IPS-15b (cell line): ENCODE measurements at regions not wholly inside any gene's neighbourhood (a gene's known extent, or its start where the extent isn't known, plus 50 kb on each side); places are given as distances from the start of the nearest gene placed in this dataset.

Experiments
- H3K27me3 ChIP-seq: one replicate; pipeline ENCODE4 v1.6.1; 2013; ENCODE audit warnings: low read length; ENCODE audit not compliant: control insufficient read depth, insufficient read depth
- H3K36me3 ChIP-seq: one replicate; pipeline ENCODE4 v1.6.1; 2013; ENCODE audit warnings: low read length; ENCODE audit not compliant: control insufficient read depth, insufficient read depth
- H3K4me1 ChIP-seq: one replicate; pipeline ENCODE4 v1.6.1; 2013; ENCODE audit warnings: mild to moderate bottlenecking, low read length; ENCODE audit not compliant: control insufficient read depth, insufficient read depth
- H3K4me3 ChIP-seq: one replicate; pipeline ENCODE4 v1.5.1; 2013; ENCODE audit warnings: low read depth, low read length
- H3K9ac ChIP-seq: one replicate; pipeline ENCODE4 v1.6.1; 2013; ENCODE audit warnings: low read depth, mild to moderate bottlenecking, low read length
- H3K9me3 ChIP-seq: one replicate; pipeline ENCODE4 v1.6.1; 2013; ENCODE audit warnings: mild to moderate bottlenecking, low read length; ENCODE audit not compliant: control insufficient read depth, insufficient read depth

- H3K36me3 ChIP-seq: no peaks in the 10 kb centered on the region
- H3K9me3 ChIP-seq: no peaks in the 10 kb centered on the region
- no peaks in the 10 kb centered on the region for H3K27me3 ChIP-seq
- H3K9ac ChIP-seq: no peak overlapping the region
- no peak overlapping the region for H3K4me3 ChIP-seq
- H3K4me1 ChIP-seq: no peaks in the 10 kb centered on the region
Measured at GRCh38 chr1:97976801-97977200, 56.0 kb upstream of the DPYD start.
